GM19395 (cell line): ENCODE measurements at regions not wholly inside any gene's neighbourhood (a gene's known extent, or its start where the extent isn't known, plus 50 kb on each side); places are given as distances from the start of the nearest gene placed in this dataset.

Source experiments
- ATAC-seq: cut with Tn5 transposase; IDR thresholded peaks from one replicate; pipeline ENCODE4 v1.9.1; 2021; ENCODE audit warnings: mild to moderate bottlenecking, moderate library complexity; ENCODE audit not compliant: unreplicated experiment

- no peak for ATAC-seq
These were observed 411.2 kb downstream of the PLPP3 start for GRCh38 chr1:56168176-56168575.

GRCh38 chr1:56167596-56167995 lies 411.8 kb downstream of the PLPP3 start:
- ATAC-seq: no peak

GRCh38 chr1:56160773-56161315 lies 418.5 kb downstream of the PLPP3 start:
- ATAC-seq: no peak

GRCh38 chr1:56156971-56157876 lies 422.1 kb downstream of the PLPP3 start:
- no peak for ATAC-seq

- ATAC-seq: no peak
These were observed 426.1 kb downstream of the PLPP3 start for GRCh38 chr1:56153276-56153675.

DNA sequence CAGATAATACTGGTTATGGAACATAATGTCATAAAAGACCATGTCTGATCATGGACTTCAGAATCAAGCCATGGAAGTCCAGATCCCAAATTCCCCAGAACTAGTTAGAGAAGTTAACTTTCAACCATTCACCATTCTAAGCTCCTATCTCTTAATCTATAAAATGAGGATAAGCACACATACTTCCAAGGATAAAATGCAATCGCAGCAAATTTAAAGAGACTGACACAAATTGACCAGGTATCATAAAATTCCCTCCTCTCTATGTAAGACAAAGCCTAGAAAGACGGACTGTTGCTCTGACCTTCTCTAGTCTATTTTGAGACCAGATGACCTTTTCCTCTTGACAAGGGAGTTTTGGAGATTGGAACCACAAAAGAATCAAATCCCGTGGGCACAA lies 426.7 kb downstream of the PLPP3 start:
- no peak for ATAC-seq

DNA sequence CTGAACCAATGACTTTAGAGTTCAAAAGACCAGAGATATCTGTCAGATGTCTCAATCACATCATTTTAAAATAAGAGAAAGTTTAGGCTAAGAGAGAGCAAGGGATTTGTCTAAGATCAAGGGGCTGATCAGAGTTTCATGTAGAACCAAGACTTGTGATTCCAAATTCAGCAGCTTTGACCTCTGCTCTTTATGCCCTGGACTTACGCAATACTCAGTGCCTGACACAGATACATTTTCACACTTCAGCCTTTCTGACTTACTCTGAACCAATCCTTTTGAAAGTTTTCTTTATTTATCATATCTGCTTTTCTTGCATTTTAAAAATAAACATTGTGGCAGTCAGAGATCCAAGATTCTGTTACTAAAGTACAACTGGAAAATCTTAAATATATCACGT lies 428.0 kb downstream of the PLPP3 start:
- ATAC-seq: no peak

DNA sequence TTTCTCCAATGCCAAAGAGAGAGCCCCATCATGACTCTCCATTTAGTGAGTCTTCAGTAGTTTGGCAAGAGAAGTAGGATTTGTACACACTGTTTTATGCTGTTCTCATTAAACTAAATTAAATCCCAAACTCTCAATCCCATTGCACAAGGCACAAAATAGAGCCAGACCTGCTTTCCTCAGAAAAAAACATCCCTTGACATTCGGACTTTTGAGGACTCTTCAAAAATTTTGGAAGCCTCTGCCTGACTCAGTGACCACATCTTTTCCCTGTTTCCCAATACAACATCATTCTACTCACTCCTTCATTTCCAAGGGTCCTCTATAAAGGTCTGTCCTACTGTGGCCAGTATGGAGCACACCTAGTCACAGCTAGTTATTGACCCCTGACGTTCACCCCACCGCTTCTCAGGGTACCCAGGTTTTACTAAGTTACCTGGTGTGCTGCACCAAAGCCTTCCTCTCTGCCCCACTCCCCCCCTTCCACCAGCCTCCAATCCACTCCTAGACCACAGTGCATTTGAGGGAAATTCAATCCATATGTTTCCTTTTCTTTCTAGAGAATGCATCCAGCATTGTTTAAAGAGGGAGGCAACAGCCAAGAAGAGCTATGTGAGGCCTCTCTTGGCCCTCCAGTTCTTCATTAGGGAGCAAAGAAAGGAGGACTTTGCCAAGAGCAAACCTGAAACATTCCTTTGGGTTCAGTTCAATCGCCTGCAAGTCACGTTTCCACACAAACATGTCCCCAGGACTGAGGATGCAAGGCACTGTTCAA lies 428.7 kb downstream of the PLPP3 start:
- no peak for ATAC-seq

DNA sequence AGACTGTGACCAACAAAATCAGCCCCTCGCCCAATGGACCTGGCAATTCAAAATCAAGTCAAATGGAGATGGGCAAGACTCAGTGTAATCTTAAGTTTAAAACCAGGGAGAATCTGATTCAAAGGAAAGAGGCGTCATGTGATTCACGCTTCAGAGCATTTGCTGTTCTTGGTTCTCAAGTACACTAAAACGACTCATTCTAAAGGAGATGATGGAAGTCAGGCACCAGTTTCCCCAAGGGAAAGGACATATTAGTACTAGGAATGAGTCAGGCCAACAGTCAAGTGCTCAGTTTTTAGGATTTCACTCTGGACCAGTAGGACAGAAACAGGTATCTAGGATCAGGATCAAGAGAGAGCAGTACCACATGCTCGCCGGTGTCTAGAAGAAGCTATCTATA lies 429.6 kb downstream of the PLPP3 start:
- ATAC-seq: no peak

GRCh38 chr1:56148326-56149193 lies 430.8 kb downstream of the PLPP3 start:
- no peak for ATAC-seq

DNA sequence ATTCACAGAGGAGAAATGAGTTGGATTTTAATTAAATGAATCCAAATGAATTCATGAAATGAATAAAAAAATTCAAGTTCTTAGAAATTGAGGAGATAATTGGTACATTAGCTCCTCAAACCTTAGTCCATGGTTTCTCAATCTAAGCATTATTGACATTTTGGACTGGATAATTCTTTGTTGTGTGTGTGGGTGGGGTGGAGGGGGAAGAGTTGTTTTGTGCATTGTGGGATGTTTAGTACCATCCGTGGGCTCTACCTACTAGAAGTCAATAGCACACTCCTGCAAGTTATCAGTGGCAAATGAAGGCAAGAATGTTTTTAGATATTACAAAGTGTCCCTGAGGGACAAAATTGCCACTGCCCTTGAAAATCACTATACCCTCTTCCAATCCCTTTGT lies 431.9 kb downstream of the PLPP3 start:
- ATAC-seq: no peak

GRCh38 chr1:56147034-56147433 lies 432.3 kb downstream of the PLPP3 start:
- no peak for ATAC-seq

DNA sequence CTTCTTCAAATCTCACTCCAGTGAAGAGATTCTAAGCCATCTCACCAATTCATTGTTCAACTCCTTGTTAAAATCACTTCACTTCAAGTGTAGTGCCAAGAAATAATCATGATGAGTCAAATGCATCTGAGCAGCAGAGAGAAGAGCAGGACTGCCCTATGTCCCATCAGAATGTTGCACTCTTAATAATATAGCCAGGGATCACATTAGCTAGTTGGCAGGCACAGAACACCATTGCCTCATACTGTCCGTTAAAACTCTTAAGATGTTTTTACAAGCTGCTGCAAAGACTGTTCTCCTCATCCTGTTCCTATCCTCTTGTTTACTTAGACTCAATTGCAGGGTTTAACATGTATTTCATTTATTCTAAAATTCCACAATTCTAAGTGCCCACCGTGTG lies 432.9 kb downstream of the PLPP3 start:
- ATAC-seq: no peak

GRCh38 chr1:56145581-56145980 lies 433.8 kb downstream of the PLPP3 start:
- no peak for ATAC-seq

DNA sequence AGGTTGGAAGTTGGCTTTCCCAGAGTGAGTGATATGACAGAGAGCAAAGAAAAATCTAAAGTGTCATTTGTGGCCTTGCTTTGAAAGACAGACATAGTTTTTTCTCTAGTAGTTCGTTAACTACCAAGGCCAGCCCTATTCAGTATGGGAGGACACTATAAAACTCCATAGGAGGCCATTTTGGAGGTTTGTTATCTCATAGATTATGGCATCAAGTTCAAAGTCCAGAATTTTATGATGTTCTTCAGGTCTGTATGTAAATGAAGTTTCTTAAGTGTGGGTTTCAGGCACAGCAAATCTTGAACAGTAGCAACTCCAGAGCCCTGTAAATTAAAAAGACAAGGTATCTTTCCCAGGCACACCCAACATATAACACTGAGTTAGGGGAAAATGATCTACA lies 437.1 kb downstream of the PLPP3 start:
- ATAC-seq: no peak

DNA sequence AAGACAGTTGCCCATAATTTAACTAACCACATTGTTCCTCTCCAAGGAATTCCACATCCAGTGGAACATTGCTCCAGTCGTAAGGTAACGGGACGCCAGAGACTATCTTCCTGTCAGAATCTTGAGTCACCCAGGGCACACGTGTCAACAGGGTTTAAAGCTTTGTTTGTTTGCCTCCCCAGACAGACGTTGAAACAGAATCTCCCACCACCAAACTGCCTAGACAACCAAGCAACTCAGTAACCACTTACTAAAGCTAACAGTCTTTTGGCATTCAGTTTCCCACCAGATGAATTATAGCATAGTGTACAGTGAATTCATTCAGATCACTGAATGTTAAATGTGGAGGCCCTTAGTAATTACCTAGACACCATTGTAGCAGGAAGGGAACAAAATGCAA lies 439.5 kb downstream of the PLPP3 start:
- ATAC-seq: no peak

DNA sequence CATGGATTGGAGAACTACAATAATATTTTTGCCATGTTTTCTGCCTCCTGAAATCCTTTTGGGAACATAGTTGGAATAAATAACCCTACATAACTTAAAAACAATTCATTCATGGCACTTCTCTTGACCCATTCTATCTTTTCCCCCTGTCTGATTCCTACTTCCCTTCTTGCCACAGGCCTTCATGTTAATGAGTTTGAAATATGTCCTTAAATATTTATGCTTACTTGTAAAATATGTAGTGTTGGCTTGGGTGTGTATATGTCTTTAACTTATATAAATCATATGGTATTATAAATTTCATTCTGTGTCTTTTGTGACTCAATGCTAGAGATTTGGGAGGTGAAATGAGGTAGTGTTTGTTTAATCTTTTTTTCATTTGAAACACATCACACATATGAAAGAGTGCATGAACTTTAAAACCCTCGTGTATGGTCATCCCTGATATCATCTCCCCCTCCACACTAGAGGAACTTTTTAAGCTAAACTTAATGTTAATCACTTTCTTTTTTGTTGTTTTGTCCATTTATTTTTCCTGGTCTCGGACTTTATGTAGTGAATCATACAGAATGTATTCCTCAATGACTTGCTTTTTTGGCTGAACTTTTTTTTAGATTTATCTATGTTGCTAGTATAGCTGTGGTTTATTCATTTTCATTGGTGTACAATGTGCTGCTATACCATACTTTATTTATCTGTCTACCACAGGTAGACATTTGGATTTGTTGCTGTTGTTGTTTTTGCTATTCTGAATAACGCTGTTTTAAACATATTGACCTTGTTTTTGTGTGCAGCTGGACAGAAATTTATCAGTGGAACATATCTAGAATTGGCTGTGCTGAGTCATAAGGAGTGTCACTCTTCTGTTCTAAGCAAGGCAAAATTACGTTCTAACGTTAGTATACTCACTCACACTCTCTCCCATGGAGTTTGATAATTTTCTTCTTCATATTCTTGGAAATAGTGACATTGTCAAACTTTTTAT lies 441.6 kb downstream of the PLPP3 start:
- no peak for ATAC-seq

DNA sequence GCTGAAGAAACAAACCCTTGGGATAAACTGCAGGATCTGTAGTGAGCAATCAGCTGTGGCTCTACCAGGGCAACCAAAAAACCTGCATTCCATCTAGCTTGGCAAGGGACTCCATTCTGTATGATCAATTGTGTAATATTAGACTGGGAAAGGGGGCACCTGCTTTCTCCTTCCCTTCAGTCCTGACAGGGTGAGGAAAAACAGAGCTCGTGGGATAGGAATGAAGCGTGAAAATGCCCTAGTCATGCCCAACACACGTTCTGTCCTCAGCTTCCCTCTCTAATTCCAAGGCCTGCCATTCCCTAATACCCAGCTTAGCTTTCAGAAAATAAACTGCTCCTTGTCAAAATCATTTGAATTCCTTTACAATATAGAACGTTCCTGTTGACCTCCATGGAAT lies 442.3 kb downstream of the PLPP3 start:
- no peak for ATAC-seq

DNA sequence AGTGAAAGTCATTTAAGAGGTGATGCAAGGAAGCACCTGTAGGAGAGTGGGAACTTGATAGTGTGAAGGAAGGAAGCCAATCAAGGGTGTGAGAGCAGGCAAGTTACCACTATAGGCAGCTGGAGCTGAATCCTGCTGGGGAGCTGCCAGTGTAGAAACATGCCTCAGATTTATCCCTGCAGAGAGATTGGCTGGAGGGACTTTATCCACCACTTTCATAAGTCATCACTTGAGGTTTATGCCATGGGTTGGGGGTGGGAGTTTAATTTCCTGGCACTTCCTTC lies 443.6 kb downstream of the PLPP3 start:
- ATAC-seq: peak; percentile 8
